GM10266 (cell line): ENCODE measurements at regions not wholly inside any gene's neighbourhood (a gene's known extent, or its start where the extent isn't known, plus 50 kb on each side); places are given as distances from the start of the nearest gene placed in this dataset.

Source experiments
- DNase-seq: peaks from one replicate; pipeline ENCODE4 v3.0.0; 2012; ENCODE audit errors: extremely low spot score
- CTCF ChIP-seq: IDR thresholded peaks from 2 replicates; pipeline ENCODE4 v1.5.1; 2012; ENCODE audit warnings: mild to moderate bottlenecking, low read depth; ENCODE audit not compliant: control insufficient read depth, insufficient read depth; ENCODE audit errors: missing control alignments

- no peak for DNase-seq
- no peak for TF ChIP-seq CTCF
These were observed 460.0 kb upstream of the NRP1 start for GRCh38 chr10:33794460-33794859.

- no peak for TF ChIP-seq CTCF
- DNase-seq = no peak
These were observed 459.3 kb upstream of the NRP1 start for GRCh38 chr10:33793793-33794192.

- DNase-seq = no peak
- no peak for TF ChIP-seq CTCF
These were observed 456.8 kb upstream of the NRP1 start for GRCh38 chr10:33791272-33791660.

- no peak for DNase-seq
- no peak for TF ChIP-seq CTCF
These were observed 456.2 kb upstream of the NRP1 start for GRCh38 chr10:33790521-33791271.

GRCh38 chr10:33783557-33783956 is 449.1 kb upstream of the NRP1 start:
- no peak for TF ChIP-seq CTCF
- DNase-seq = no peak

GRCh38 chr10:33783078-33783477 is 448.6 kb upstream of the NRP1 start:
- TF ChIP-seq CTCF = no peak
- DNase-seq = no peak

- DNase-seq = no peak
- TF ChIP-seq CTCF = no peak
These were observed 447.3 kb upstream of the NRP1 start for GRCh38 chr10:33781606-33782395.
